ENCODE measurements at regions not wholly inside any gene's neighbourhood (a gene's known extent, or its start where the extent isn't known, plus 50 kb on each side); places are given as distances from the start of the nearest gene placed in this dataset.

DNA sequence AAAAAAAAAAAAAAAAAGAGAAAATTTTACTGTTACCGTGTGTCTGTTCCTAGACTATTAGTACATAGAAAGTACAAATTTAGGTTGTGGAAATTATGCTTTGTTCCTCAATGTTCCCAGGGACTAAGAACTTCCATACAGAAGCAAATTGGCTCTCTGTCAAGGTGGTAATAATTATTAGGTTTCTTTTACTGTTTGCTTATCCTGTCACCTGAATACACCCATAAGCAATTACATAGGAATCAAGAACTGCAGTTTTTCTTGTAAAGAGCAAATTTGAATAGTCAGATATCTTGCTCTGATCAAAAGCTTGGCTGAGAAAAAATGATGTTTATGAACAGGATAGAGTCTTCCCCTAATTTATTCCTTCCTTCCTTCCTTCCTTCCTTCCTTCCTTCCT is 191.2 kb downstream of the AEBP2 start:
- TF ChIP-seq, protein P1, sequence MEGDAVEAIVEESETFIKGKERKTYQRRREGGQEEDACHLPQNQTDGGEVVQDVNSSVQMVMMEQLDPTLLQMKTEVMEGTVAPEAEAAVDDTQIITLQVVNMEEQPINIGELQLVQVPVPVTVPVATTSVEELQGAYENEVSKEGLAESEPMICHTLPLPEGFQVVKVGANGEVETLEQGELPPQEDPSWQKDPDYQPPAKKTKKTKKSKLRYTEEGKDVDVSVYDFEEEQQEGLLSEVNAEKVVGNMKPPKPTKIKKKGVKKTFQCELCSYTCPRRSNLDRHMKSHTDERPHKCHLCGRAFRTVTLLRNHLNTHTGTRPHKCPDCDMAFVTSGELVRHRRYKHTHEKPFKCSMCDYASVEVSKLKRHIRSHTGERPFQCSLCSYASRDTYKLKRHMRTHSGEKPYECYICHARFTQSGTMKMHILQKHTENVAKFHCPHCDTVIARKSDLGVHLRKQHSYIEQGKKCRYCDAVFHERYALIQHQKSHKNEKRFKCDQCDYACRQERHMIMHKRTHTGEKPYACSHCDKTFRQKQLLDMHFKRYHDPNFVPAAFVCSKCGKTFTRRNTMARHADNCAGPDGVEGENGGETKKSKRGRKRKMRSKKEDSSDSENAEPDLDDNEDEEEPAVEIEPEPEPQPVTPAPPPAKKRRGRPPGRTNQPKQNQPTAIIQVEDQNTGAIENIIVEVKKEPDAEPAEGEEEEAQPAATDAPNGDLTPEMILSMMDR (IDR thresholded peaks at IDR 0.05; ENCODE audit: low read depth, low read length), result no peak
- no peak for TF ChIP-seq EZH2phosphoT487 (IDR thresholded peaks at IDR 0.05; ENCODE audit: low read depth)

Measured in OCI-LY3 (cell line).